ENCODE measurements at regions not wholly inside any gene's neighbourhood (a gene's known extent, or its start where the extent isn't known, plus 50 kb on each side); places are given as distances from the start of the nearest gene placed in this dataset.

- no peak for DNase-seq
Observed at GRCh38 chr17:15108992-15109391, 156.1 kb downstream of the PMP22 start.

DNA sequence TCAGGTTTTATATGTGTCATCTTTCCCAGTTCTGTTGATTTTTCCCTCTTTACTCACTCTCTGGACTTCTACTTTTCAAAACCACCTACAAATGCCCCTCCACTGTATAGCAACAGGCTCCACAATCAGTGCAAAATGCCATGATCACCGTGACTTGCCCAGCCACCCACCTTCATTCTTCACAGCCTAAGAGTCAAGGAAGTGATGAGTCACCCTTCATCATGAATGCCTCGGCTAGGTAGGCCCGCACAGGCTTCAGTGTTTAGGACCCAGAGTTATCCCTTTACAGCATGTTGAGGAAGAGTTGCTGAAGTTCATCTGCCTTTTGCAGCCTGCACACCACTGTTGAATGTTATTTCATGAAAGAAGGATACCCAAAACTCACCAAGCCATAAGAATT is 158.6 kb downstream of the PMP22 start:
- no peak for DNase-seq

DNA sequence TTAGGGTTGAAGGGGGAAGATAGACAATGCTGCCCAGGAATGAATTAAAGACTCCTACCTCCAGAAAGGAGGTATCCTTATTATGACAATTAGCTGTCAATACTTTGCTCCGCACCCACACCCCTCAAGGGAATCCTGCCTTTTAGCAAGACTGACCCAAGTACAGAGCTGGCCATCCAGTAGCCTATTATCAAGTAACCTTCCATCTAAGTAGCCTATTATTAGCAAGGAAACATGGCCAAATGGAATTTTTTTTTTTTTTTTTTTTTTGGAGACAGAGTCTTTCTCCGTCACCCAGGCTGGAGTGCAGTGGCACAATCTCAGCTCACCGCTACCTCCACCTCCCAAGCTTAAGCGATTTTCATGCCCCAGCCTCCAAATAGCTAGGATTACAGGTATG is 161.3 kb downstream of the PMP22 start:
- no peak for DNase-seq

GRCh38 chr17:15101175-15101574 is 164.0 kb downstream of the PMP22 start:
- DNase-seq = no peak

- DNase-seq = no peak
Observed at GRCh38 chr17:15096511-15096910, 168.6 kb downstream of the PMP22 start.

- DNase-seq = no peak
Observed at GRCh38 chr17:15095935-15096334, 169.2 kb downstream of the PMP22 start.

DNA sequence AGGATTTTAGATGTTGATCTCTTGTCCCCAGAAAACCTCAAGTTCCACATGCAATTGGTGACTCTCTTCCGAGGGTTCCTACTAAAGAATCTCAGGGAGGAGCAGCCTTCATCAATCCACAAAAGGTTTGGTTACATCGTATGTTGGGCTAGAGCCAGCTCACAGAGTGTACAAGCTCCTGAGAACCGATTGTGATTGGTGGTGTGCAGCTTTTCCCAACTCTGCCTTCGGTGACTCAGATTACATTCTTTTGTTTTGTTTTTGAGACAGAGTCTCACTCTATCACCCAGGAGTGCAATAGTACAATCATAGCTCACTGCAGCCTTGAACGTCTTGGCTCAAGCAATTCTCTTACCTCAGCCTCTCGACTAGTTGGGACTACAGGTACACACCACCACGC is 172.4 kb downstream of the PMP22 start:
- DNase-seq = no peak

- no peak for DNase-seq
Observed at GRCh38 chr17:15092261-15092660, 172.9 kb downstream of the PMP22 start.

- DNase-seq = no peak
Observed at GRCh38 chr17:15091825-15092224, 173.3 kb downstream of the PMP22 start.

- DNase-seq = no peak
Observed at GRCh38 chr17:15090533-15090932, 174.6 kb downstream of the PMP22 start.

DNA sequence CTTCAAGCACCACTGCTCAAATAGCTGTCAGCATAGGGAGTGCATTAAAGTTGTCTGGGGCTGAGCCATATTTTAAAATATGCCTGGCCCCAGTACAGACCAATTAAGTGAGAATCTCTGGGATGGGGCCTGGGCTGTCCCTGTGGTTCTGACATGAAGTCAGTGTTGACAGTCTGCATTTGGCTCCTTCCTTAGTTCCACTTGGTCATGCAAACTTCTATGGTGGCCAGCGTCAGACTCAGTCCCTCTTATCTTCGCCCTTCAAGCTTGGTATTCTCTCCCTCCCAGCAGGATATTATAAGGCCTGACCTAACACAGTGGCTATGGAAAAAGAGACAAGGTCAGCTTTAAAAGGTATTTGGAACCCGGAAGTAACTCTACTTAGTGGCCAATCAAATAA is 177.2 kb downstream of the PMP22 start:
- DNase-seq = no peak

DNA sequence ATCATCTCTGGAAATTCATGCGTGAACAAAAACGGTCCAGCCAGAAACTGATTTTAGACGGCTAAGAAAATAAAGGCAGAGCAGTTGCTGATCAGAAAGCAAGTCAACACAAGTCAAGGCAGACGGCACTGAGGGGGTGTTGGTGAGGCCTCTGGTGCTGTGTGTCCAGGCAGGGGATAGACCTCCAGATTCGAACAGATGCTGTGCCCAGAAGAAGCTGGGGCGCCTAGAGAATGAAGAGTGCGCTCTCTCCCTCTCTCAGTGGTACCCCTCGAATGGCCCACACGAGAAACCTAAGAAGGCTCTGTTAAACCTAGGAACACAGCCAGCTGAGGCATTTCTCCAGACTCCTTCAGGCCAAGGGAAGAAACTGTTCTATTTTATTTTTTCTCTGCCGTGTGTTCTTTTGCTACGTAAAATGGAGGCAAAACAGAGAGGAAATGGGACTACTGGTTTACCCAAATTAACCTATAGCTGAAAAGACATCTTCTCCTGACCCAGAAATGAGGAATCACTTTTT is 178.3 kb downstream of the PMP22 start:
- no peak for DNase-seq

- DNase-seq = no peak
Observed at GRCh38 chr17:15085890-15086677, 179.0 kb downstream of the PMP22 start.

GRCh38 chr17:15083225-15083624 is 181.9 kb downstream of the PMP22 start:
- DNase-seq = no peak

DNA sequence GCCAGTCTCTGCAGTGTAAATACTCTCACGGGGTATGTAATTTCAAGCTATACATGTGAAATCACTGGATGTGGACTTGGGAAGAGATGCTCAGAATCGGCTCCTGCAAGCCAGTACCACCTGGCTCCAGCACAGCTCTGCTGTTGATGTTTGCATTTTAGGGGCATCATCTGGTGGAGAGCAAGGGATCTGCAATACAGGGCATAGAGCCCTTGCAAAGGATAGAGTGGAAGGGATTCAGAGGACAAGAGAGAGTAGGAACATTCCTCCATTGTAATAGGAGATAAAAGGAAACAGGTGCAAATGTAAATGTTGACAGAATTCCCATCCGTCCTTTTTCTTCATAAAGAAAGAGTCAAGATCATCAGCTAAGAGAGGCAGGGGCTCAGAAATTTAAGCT is 184.1 kb downstream of the PMP22 start:
- no peak for DNase-seq

DNA sequence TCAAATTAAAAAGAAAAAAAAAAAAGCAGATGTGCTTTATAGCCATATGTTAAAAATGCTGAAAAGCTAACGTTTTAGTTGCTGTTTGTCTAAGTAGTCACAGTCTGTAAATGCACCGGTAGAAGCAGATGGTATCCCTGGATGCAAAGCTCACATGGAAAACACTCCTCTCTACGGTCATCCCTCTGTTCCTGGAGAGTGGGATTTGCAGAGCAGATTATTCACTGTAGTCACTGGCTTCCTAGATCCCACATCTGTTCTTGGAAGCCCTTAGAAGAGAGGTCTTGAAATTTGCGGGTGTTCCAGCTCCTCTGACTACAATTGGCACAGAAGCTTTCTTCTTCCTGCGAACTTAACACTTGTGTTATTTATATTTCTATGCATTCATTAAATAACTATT is 186.6 kb downstream of the PMP22 start:
- DNase-seq = no peak

DNA sequence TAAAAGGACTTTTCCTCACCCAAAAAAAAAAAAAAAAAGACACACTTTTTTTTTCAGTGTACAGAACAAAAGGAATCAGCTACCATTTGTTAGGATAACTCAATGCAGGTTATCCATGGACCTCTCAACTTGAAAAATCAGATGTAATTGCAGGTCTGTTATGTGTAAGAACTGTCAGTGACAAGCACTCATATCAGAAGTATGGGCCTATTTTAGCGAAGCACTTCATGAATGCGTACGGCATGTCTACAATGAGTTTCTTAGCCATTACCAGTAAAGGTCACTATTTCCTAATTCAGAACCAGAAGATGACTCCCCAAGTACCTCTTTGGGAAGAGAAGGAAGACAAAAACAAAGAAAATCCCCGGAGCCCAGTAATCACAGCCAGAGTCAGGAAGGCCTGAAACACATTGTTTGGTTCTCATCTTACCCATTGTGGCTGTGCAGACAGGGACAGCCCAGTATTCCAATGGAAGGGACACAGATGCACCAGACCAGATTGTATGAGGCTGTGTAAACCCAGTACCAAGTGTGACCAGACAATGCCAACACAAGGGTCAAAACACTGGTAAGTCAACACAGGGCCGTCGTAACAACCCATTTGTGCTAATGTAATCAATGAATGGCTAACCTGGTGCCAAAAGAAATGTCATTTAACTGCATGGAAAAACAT is 188.0 kb downstream of the PMP22 start:
- DNase-seq = no peak

DNA sequence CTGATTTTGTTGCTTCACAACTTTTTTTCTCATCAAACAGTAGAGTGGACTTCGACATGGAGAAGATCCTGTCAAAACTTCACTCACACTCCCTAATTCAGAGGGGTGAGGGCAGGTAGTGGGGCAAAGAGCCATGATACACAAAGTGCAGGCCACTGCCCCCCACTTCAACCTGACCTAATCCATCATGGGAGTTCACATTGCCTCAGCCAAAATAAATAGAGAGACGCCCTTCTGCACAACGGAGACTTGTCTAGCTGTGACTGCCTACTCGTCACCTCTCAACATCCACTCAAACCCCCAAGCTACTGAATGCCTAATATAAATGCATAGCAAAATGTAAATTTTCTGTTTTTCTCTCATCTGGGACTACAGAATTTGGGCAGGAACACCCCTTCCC is 213.2 kb downstream of the PMP22 start:
- no peak for DNase-seq

DNA sequence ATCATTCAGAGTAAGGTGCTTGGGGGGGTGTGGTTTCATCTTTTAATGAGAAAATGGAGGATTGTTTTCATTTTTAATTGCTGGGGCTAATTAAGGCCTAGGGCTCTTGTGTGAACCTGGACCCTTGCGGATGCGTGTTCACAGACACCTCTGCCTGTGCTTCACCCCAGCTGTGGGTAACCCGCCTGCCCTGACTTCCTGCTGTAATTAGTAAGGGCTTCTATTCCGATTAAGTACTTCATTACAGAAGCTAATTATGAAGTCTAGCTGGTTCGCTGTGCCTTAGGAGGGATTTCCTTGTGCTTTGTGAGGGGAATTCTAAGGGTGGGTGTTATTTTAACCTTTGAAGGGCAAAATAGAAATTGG is 215.3 kb downstream of the PMP22 start:
- no peak for DNase-seq

GRCh38 chr17:15048933-15049794 is 216.0 kb downstream of the PMP22 start:
- DNase-seq = no peak

DNA sequence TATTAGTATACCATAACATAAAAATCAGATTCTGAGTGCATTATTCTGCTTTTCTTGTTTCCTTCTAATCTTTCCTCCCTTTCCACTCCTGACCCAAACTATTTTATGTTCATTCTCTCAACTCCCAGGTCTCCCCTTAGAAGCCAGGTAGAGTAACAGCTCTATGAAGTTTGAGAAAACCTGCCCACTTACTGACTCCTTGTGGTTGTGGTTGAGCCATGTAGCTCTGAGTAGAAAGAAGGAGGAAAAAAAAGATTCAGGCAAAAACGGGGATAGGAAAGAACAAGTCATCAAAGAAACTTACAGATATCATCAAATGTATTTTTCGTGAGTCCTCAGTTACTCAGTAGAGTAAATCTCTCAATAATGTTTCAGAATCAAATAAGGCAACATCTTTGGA is 216.7 kb downstream of the PMP22 start:
- no peak for DNase-seq

DNA sequence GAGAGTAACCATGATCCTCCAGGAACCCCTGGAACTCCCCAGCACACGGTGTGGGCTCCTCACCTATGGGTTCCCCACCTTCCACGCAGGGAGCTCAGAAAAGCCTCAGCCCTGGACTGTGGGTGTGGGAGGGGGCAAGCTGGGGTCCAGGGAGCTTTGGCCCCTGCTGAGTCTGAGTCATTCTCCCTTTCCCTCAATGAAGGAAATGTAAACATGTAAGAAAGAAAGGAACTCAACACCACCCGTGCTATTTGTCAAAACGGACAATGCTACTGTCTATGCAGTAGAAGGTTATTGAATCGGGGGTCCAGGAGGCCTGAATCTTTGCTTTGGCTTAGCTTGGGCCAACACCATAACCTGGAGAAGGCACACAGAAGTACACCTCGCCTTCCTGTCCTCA is 222.8 kb downstream of the PMP22 start:
- DNase-seq = no peak

DNA sequence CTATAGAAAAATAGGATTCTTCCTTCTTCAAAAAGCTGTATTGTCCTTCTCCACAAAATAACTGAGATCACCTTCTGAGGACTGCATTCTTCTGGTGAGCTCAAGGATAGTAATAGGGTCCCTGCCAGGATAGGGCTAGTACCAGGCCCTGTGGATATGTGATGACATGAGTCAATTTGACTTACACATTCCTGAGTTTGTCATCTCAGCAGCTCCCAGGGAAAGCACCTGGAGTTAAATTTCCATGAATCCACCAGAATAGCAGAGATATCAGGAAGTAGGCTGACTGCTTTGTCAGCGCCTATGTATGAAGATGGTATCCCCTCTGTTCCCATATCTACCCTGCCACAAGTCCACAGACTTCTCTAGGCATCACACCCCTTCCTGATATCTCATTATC is 225.8 kb downstream of the PMP22 start:
- no peak for DNase-seq

DNA sequence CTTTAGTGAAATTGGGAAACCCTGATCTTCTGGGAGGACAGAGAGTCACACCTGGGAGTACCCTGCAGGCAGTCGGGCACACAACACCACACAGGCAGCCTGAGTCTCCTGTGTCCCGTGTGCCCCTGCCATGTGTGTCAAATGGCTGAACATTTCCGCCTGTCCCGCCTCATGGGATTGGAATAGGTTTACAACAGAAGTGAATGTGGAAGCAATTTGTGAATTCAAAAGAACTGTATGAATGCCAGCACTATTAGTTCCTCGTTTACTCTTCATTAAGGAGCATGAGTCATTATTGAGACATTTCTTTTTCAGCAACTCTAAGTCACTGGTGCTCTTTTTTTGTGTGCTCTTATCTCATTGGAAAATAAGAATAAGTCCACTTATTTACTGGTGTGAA is 226.5 kb downstream of the PMP22 start:
- no peak for DNase-seq

Data from activated CD8-positive, alpha-beta memory T cell treated with anti-CD3 and anti-CD28 coated beads, Interleukin-2, amount 50 U/mL, for 48 hours (primary cell).